NCI-H2227 (cell line): ENCODE measurements at regions not wholly inside any gene's neighbourhood (a gene's known extent, or its start where the extent isn't known, plus 50 kb on each side); places are given as distances from the start of the nearest gene placed in this dataset.
"Not testable (repeated sequence)": the region's sequence is repeated elsewhere in the genome, so short reads cannot be mapped to it uniquely, and the experiment has no call there.

Experiments
- DNase-seq: peaks from one replicate; lab custom pipeline; 2025; ENCODE audit not compliant: unreplicated experiment; lab: John Stamatoyannopoulos, UW

GRCh38 chrX:13478740-13479451 is 90.5 kb upstream of the EGFL6 start:
- DNase-seq = no peak

DNA sequence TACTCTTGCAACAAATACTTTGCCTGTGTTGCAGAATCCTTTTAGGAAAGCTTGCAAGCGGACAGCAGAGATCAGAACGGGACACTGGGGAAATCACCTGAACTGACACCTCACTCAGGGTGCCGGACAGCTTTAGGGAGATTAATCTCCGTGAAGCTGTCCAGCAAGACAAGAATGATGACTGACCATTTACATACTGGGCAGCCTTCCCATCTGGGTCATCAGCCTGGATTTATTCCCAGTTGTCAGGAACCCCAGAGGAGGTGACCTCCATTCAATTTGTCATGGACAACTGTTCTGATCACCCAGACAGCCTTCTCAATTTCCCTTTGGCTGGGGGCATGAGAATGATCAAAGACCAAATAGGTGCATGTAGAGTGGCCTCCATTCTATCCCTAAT is 93.0 kb upstream of the EGFL6 start:
- DNase-seq = no peak

GRCh38 chrX:13474164-13474516 is 95.3 kb upstream of the EGFL6 start:
- DNase-seq = no peak

- no peak for DNase-seq
Measured at GRCh38 chrX:13473442-13474163, 95.8 kb upstream of the EGFL6 start.

- no peak for DNase-seq
Measured at GRCh38 chrX:13472975-13473374, 96.4 kb upstream of the EGFL6 start.

DNA sequence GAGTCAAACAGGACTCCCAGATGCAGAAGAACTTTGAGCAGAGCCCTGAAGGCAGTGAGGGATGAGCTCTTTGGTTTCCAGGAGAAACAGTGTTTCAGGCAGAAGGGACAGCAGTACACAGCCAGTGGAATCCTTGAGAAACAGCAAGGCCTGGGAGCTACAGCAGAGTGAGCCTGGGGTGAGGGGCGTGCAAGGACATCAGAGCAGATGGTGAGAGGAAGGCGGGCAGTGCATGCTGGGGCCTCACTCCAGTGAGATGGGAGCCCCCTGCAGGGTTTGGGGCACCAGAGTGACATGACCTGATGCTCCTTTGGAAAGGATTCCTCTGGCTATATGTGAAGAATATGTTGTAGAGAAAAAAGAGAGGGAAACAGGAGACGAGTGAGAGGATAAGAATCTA is 98.1 kb upstream of the EGFL6 start:
- no peak for DNase-seq

GRCh38 chrX:13470685-13470977 is 98.8 kb upstream of the EGFL6 start:
- no peak for DNase-seq

- DNase-seq = no peak
Measured at GRCh38 chrX:13469963-13470684, 99.3 kb upstream of the EGFL6 start.

- DNase-seq = no peak
Measured at GRCh38 chrX:13468096-13468495, 101.3 kb upstream of the EGFL6 start.

GRCh38 chrX:13467243-13467642 is 102.2 kb upstream of the EGFL6 start:
- DNase-seq = no peak

DNA sequence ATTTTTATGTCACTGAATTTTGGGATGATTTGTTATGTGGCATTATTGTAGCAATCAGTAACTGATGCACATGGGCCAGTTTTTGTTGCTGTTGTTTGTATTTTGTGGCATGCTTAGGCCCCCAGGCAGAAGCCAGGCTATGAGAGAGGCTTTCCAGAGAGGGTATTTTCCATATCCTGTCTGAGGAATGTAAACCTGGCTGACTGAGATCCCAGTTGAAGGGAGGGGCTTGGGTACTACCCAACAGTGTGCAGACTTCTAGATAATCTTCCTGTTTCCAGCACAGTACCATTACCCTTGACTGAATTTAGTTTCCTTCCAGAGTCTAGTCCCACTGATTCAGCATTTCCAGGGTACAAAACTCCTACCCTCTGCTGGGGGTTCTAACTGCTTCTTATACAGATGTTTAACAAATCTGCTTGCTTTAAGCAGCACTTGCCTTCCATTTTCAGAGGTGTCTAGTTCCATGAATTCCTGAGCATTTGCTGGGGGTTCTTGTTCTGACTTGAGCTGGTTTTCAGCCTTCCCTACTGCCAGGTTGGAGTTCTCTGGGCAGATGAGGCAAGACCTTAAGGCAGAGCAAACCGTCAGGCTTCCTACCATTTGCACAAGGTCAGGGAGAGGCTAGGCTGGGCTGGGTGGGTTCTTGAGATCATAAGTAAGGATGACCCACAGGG is 104.7 kb upstream of the EGFL6 start:
- DNase-seq = no peak

DNA sequence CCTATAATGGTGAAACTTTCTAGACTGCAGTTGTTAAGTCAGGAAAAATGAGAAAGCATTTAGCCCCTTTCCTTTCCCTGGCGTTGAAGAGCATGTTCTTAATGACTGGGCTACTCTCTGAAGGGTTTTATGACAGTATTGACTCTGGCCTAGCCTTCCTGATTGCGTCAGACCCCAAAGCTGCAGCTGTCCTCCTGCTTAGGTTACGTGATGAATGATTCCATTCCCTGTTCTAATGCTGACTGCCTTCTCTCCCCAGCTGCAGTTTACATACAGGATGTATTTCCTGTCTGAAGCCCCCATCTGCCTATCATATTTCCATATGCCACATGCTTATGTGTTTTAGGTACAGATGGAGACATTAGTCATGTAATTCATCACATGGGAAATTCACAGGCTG is 105.8 kb upstream of the EGFL6 start:
- DNase-seq = no peak

- no peak for DNase-seq
Measured at GRCh38 chrX:13452283-13452682, 117.1 kb upstream of the EGFL6 start.

GRCh38 chrX:13449441-13449840 is 120.0 kb upstream of the EGFL6 start:
- no peak for DNase-seq

DNA sequence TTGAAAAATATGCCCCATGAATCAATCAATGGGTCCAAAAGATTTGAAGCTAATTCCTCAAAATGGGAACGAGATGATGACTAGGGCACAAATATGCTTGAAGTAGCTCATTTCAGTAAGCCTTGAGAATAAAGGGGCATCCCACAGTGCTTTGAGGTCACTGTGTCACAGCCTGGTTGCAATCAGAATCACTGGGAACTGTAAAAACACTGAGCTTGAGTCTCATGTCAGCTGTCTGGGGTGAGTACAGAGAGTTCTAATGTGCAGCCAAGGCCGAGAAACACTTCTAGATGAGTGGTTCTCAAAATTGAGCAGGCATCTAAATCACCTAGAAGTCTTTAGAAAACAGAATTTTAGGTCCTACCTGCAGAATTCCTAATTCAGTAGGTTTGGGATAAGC is 120.5 kb upstream of the EGFL6 start:
- DNase-seq = no peak

DNA sequence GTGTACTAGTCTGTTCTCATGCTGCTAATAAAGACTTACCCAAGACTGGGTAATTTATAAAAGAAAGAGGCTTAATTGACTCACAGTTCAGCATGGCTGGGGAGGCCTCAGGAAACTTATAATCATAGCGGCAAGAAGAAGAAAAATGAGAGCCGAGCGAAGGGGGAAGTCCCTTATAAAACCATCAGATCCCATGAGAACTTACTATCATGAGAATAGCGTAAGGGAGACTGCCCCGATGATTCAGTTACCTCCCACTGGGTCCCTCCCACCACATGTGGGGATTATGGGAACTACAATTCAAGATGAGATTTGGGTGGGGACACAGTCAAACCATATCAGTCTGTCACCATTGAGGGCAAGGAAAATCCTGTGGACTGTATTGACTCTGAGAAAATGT is 121.8 kb upstream of the ATXN3L start:
- DNase-seq = not testable (repeated sequence)

DNA sequence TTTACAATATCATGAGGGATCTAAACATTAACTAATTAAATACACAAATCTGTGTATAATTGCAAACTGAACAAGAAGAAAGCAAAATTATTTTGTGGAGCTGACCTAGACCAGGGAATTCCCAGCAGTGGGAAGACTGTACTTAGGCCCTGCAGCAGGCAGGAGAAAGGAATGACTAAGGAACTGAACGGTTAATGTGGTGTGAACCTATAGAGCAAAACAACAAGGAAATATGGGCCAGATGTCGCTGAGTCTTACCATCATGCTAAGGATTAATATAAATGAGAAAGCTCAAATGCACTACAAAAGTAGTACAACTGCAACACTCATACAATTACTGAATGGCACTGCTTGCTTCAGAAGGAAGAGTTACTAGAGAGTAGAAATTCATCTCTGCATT is 120.3 kb upstream of the ATXN3L start:
- no peak for DNase-seq

DNA sequence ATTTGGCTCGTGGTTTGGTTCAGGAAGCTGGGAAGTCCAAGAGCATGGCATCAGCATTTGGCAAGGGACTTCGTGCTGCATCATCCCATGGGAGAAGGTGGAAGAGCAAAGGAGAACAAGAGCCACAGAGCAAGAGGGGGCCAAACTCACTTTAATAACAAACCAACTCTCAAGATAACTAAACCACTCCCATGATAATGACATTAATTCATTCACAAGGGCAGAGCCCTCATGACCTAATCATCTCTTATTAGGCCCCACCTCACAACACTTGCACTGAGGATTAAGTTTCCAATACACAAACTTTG is 113.4 kb upstream of the ATXN3L start:
- no peak for DNase-seq

- no peak for DNase-seq
Measured at GRCh38 chrX:13432414-13433297, 112.8 kb upstream of the ATXN3L start.

DNA sequence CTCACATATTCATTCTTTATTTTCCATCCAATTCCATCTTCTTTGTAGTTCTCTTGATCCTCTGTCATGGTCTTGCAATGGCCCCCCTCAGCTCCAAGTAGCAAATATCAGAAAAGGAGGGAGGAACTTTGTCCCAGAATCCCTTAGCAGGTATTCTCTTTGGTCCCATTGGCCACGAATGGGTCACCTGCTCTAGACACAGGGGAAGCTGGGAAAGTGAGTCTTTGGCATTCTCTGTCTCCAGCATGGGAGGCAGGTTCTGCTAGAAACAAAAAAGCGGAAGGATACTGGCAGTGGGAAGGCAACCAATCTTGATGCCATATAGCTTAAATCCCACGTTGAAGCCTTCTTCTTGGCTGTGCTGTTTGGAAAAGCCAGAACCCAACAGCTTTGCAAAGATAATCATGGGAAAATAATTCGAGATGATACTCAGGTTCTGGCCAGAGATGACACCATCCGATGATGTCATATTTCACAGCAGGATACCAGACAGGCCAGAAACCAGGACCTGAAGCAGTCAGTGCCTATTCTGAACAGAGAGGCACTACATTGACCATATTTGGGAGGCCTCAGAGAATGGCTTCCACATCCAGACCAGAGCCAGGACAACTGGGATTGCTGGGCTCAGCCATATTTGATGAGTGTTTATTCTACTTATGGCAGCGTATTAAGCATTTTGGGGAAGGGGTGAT is 110.4 kb upstream of the ATXN3L start:
- DNase-seq = no peak
